Activated CD4-positive, alpha-beta T cell treated with anti-CD3 and anti-CD28 coated beads for 48 hours (primary cell): ENCODE measurements at regions not wholly inside any gene's neighbourhood (a gene's known extent, or its start where the extent isn't known, plus 50 kb on each side); places are given as distances from the start of the nearest gene placed in this dataset.
A peak's percentile ranks its signal among the peaks of the same experiment; 100 is the strongest.
"Not testable (repeated sequence)": the region's sequence is repeated elsewhere in the genome, so short reads cannot be mapped to it uniquely, and the experiment has no call there.

Experiments used
- DNase-seq: peaks from one replicate; pipeline ENCODE4 v3.0.0-alpha.2; 2020

GRCh38 chr2:37573451-37574388 lies 97.7 kb downstream of the CDC42EP3 start:
- no peak for DNase-seq

- DNase-seq: no peak
These were observed 95.7 kb downstream of the CDC42EP3 start for GRCh38 chr2:37575780-37576179.

- DNase-seq: not testable (repeated sequence)
These were observed 95.2 kb downstream of the CDC42EP3 start for GRCh38 chr2:37576194-37576593.

GRCh38 chr2:37576831-37577230 lies 94.6 kb downstream of the CDC42EP3 start:
- no peak for DNase-seq

GRCh38 chr2:37579192-37579713 lies 92.2 kb downstream of the CDC42EP3 start:
- no peak for DNase-seq

GRCh38 chr2:37579949-37580348 lies 91.5 kb downstream of the CDC42EP3 start:
- DNase-seq: not testable (repeated sequence)

GRCh38 chr2:37581433-37581832 lies 90.0 kb downstream of the CDC42EP3 start:
- no peak for DNase-seq

GRCh38 chr2:37582481-37583220 lies 88.8 kb downstream of the CDC42EP3 start:
- peak; percentile 11 for DNase-seq

- no peak for DNase-seq
These were observed 88.0 kb downstream of the CDC42EP3 start for GRCh38 chr2:37583402-37583801.

GRCh38 chr2:37583867-37584266 lies 87.6 kb downstream of the CDC42EP3 start:
- no peak for DNase-seq

GRCh38 chr2:37585295-37585908 lies 86.0 kb downstream of the CDC42EP3 start:
- DNase-seq: peak; percentile 34

- peak; percentile 80 for DNase-seq
These were observed 85.3 kb downstream of the CDC42EP3 start for GRCh38 chr2:37585982-37586621.

GRCh38 chr2:37586663-37587317 lies 84.7 kb downstream of the CDC42EP3 start:
- no peak for DNase-seq

- no peak for DNase-seq
These were observed 83.6 kb downstream of the CDC42EP3 start for GRCh38 chr2:37587817-37588216.

- DNase-seq: no peak
These were observed 83.1 kb downstream of the CDC42EP3 start for GRCh38 chr2:37588316-37588777.

- no peak for DNase-seq
These were observed 82.1 kb downstream of the CDC42EP3 start for GRCh38 chr2:37589298-37589697.

- DNase-seq: no peak
These were observed 81.3 kb downstream of the CDC42EP3 start for GRCh38 chr2:37590119-37590571.
